Activated CD4-positive, CD25-positive, alpha-beta regulatory T cell treated with anti-CD3 and anti-CD28 coated beads, Interleukin-2, amount 50 U/mL, for 24 hours (primary cell): ENCODE measurements at regions not wholly inside any gene's neighbourhood (a gene's known extent, or its start where the extent isn't known, plus 50 kb on each side); places are given as distances from the start of the nearest gene placed in this dataset.
"Not testable (repeated sequence)": the region's sequence is repeated elsewhere in the genome, so short reads cannot be mapped to it uniquely, and the experiment has no call there.

Source experiments
- ATAC-seq, 2 donors: fragments of 150-1000 bp; cut with Tn5 transposase; one replicate each; pipeline ENCODE4 v1.10.0; 2021; ENCODE audit warnings: mild to moderate bottlenecking in 1 of 2, moderate library complexity in 1 of 2

DNA sequence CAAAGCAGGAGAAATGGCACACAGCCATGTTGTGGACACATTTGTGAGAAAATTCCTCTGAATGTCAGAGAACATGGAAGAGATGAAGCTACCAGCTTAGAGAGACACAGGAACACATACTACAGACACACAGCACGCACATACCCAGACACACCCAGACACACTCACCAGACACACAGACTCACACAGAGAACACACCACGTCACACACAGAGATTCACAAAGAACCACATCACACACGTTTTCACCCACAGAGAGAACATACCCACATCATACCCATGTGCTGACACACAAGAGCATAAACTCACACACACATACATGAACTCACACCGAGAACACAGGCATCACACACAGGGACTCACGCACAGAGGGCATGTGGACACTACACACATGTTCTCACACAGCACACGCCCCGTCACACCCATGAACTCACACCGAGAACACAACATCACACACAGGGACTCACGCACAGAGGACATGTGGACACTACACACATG lies 124.9 kb downstream of the METRNL start:
- no peak for ATAC-seq

GRCh38 chr17:83204736-83205386 lies 125.5 kb downstream of the METRNL start:
- not testable (repeated sequence) for ATAC-seq

GRCh38 chr17:83205387-83206035 lies 126.1 kb downstream of the METRNL start:
- ATAC-seq, result not testable (repeated sequence)

DNA sequence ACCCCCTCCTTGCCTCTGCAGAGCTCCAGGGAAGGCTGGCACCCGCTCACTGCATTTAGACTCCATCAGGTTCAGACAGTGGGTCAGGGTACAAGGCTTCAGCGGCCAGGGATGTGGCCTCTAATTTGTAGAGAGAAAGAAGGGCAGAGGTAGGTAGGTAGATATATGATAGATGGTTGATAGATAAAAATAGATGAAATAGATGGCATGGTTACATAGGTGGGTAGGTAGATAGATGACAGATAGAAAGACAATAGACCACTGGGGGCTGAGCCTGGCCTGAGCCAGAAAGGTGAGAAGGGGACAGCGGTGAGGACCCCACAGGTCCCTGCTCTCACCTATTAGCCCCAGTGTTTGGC lies 126.6 kb downstream of the METRNL start:
- ATAC-seq, result not testable (repeated sequence)

DNA sequence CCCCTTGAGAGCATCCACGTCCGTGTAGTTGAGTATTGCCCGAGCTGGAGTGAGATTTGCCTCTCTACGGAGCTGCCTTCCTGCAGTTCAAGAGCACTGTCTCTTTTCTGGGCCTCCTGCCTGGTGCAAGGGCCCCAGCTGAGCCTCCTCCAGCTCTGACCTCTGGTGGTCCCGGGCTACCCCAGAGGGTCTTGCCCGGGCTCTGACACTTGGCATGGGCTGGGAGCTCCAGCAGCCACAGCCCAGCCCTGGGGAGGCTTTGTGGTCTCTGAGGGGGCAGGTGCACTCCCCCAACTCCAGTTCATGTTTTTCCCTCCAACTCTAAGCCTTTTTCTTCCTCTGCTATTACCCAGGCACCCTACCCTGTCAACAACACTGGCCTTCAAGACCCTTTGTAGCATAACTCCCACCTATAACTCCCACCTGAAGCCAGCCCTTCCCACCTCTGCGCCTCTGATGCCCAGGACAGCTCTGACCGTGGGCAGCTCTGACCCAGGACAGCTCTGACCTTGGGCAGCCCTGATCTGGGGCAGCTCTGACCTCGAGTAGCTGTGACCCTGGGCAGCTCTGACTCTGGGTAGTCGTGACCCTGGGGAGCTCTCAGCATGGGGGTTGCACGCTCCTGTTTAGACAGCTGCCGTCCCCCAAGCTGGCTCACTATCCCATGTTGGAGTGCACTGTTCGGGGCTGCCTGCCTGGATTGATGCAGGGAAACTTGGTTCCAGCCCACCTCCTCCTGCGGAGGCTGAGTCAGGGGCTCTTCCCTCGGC lies 127.6 kb downstream of the METRNL start:
- not testable (repeated sequence) for ATAC-seq

DNA sequence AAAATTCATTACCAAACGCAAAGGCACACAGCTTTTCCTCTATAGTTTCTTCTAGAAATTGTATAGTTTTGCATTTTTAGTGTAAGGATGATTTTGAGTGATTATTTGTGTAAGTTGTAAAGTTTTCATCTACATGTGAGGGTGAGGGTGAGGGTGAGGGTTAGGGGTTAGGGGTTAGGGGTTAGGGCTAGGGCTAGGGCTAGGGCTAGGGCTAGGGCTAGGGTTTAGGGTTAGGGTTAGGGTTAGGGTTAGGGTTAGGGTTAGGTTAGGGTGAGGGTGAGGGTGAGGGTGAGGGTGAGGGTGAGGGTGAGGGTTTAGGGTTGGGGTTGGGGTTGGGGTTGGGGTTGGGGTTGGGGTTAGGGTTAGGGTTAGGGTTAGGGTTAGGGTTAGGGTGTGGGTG lies 167.6 kb downstream of the METRNL start:
- ATAC-seq, result not testable (repeated sequence)
